SU-DHL-6 (cell line): ENCODE measurements at regions not wholly inside any gene's neighbourhood (a gene's known extent, or its start where the extent isn't known, plus 50 kb on each side); places are given as distances from the start of the nearest gene placed in this dataset.

Source experiments
- EZH2phosphoT487 ChIP-seq: fragments of 200-600 bp; sonication (generic), shearing (Covaris generic); conservative IDR thresholded peaks from 2 replicates; pipeline ENCODE4 v1.6.1; 2018; ENCODE audit warnings: mild to moderate bottlenecking, antibody characterized with exemption, low read length, moderate library complexity, mixed read lengths
- TF ChIP-seq, protein P1 (sequence below): fragments of 200-600 bp; sonication (generic); IDR thresholded peaks from one replicate; pipeline ENCODE4 v1.5.1; 2017; ENCODE audit warnings: antibody characterized with exemption, mild to moderate bottlenecking, low read length, moderate library complexity; ENCODE audit not compliant: insufficient read depth, poor library complexity, severe bottlenecking

DNA sequence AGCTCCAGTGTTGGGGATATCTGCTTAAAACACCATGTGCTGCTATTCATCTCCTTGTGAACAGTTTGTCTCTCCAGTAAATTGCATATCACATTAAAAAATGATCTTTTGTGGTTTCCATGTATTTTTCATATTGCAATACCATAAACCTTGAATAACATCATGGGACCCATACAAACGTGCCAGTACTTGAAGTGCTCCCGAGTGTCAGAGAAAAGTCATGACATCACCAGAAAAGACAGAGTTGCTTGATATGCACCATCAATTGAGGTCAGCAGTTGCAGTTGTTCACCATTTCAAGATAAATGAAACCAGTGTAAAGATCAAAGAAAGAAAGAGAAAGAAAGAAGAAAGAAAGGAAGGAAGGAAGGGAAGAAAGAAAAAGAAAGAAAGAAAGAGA is 278.6 kb downstream of the ZNF621 start:
- TF ChIP-seq, protein P1, sequence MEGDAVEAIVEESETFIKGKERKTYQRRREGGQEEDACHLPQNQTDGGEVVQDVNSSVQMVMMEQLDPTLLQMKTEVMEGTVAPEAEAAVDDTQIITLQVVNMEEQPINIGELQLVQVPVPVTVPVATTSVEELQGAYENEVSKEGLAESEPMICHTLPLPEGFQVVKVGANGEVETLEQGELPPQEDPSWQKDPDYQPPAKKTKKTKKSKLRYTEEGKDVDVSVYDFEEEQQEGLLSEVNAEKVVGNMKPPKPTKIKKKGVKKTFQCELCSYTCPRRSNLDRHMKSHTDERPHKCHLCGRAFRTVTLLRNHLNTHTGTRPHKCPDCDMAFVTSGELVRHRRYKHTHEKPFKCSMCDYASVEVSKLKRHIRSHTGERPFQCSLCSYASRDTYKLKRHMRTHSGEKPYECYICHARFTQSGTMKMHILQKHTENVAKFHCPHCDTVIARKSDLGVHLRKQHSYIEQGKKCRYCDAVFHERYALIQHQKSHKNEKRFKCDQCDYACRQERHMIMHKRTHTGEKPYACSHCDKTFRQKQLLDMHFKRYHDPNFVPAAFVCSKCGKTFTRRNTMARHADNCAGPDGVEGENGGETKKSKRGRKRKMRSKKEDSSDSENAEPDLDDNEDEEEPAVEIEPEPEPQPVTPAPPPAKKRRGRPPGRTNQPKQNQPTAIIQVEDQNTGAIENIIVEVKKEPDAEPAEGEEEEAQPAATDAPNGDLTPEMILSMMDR: no peak
- TF ChIP-seq EZH2phosphoT487: no peak
